Caco-2 (cell line): ENCODE measurements at regions not wholly inside any gene's neighbourhood (a gene's known extent, or its start where the extent isn't known, plus 50 kb on each side); places are given as distances from the start of the nearest gene placed in this dataset.
"Not testable (repeated sequence)": the region's sequence is repeated elsewhere in the genome, so short reads cannot be mapped to it uniquely, and the experiment has no call there.

Experiments used
- BruUV-seq: library from RNA; stranded (reverse); fragments of 400-500 nt; replicated peaks from 2 replicates; lab custom pipeline; 2021; lab: Mats Ljungman, UMichigan
- CTCF ChIA-PET: fragments of 300-600 bp; sonication (Branson Sonifier 250); formaldehyde crosslinking; loops from one replicate; lab custom pipeline; 2022; ENCODE audit warnings: antibody characterized with exemption; lab: Charles Lee
- POLR2A ChIA-PET: fragments of 300-600 bp; sonication (Branson Sonifier 250); formaldehyde crosslinking; loops from one replicate; lab custom pipeline; 2022; ENCODE audit warnings: antibody characterized with exemption; lab: Charles Lee
- DNase-seq, 2 experiments: peaks; one replicate each; pipeline versions ENCODE4 v3.0.0 to v3.0.0-alpha.2; 2020 to 2022
- H3K27me3 ChIP-seq: replicated peaks from 2 replicates; pipeline ENCODE4 v1.6.0; 2011; ENCODE audit warnings: low read length; ENCODE audit not compliant: control insufficient read depth, insufficient read depth
- H3K36me3 ChIP-seq: 2 replicates; pipeline ENCODE4 v1.5.1; 2011; ENCODE audit warnings: low read length; ENCODE audit not compliant: control insufficient read depth, insufficient read depth
- H3K4me1 ChIP-seq: fragments of 250-450 bp; sonication (Bioruptor Pico); 2 replicates; pipeline ENCODE4 v1.5.1; 2020; ENCODE audit warnings: mild to moderate bottlenecking
- H3K4me3 ChIP-seq: 2 replicates; pipeline ENCODE4 v1.5.1; 2011; ENCODE audit warnings: low read depth, mild to moderate bottlenecking, control low read depth, low read length
- H3K9me3 ChIP-seq: fragments of 250-450 bp; sonication (Bioruptor Pico); 2 replicates; pipeline ENCODE4 v1.5.1; 2020; ENCODE audit warnings: mild to moderate bottlenecking, moderate library complexity
- H3K27ac Mint-ChIP-seq: one replicate; pipeline ENCODE4 v1.8.0; 2022; ENCODE audit warnings: mixed read lengths; ENCODE audit not compliant: unreplicated experiment
- H3K27me3 Mint-ChIP-seq: one replicate; pipeline ENCODE4 v1.8.0; 2022; ENCODE audit warnings: mixed read lengths; ENCODE audit not compliant: insufficient read depth, unreplicated experiment
- H3K36me3 Mint-ChIP-seq: one replicate; pipeline ENCODE4 v1.8.0; 2022; ENCODE audit warnings: mild to moderate bottlenecking, mixed read lengths; ENCODE audit not compliant: insufficient read depth, unreplicated experiment
- H3K4me1 Mint-ChIP-seq: one replicate; pipeline ENCODE4 v1.8.0; 2022; ENCODE audit warnings: low read depth, mixed read lengths; ENCODE audit not compliant: unreplicated experiment
- H3K4me3 Mint-ChIP-seq: one replicate; pipeline ENCODE4 v1.8.0; 2022; ENCODE audit warnings: mild to moderate bottlenecking, moderate library complexity, mixed read lengths; ENCODE audit not compliant: unreplicated experiment
- H3K9me3 Mint-ChIP-seq: one replicate; pipeline ENCODE4 v1.8.0; 2022; ENCODE audit warnings: mixed read lengths; ENCODE audit not compliant: unreplicated experiment
- CTCF ChIP-seq, 2 experiments: fragments of 200-600 bp in 1 of 2; IDR thresholded peaks; 1 replicate in 1 of 2; 2 replicates in 1 of 2; pipeline versions ENCODE4 v1.5.1 to v1.8.0; 2011 to 2022; ENCODE audit warnings: antibody characterized with exemption in 1 of 2, control low read depth in 1 of 2, inconsistent platforms in 1 of 2, low read depth in 1 of 2, low read length in 1 of 2, mild to moderate bottlenecking in 1 of 2, moderate library complexity in 1 of 2; ENCODE audit not compliant: insufficient read depth in 1 of 2, severe bottlenecking in 1 of 2, unreplicated experiment in 1 of 2
- intact Hi-C: fragments of 100-400 bp; cut with micrococcal nuclease; formaldehyde crosslinking; loops from one replicate; pipeline ENCODE4 v1.10.0; 2022; ENCODE audit not compliant: unreplicated experiment

GRCh38 chr14:71628433-71628832, 303.8 kb upstream of the RGS6 start:
- H3K27ac Mint-ChIP-seq, result no peak overlapping the region
- Histone ChIP-seq H3K9me3 (no peaks in the 10 kb centered on the region), H3K4me1 (no peaks in the 10 kb centered on the region), H3K27me3 (no peaks in the 10 kb centered on the region), H3K4me3 (no peak overlapping the region), H3K36me3 (no peaks in the 10 kb centered on the region)
- intact Hi-C loops, result no loop called here
- H3K4me1 Mint-ChIP-seq, result no peaks in the 10 kb centered on the region
- no peak for TF ChIP-seq CTCF (IDR thresholded peaks at IDR 0.05; ENCODE audit: insufficient read depth in 1 of 2, low read depth in 1 of 2, low read length in 1 of 2, severe bottlenecking in 1 of 2, unreplicated experiment in 1 of 2)
- POLR2A ChIA-PET, result no interaction called here
- H3K4me3 Mint-ChIP-seq, result no peak overlapping the region
- no peaks in the 10 kb centered on the region for H3K27me3 Mint-ChIP-seq
- H3K36me3 Mint-ChIP-seq, result peaks cover 37% of the 10 kb centered on the region
- no peaks in the 10 kb centered on the region for H3K9me3 Mint-ChIP-seq
- DNase-seq, result no peak
- BruUV-seq, result no TSS peak
- CTCF ChIA-PET, result no interaction called here

- Histone ChIP-seq H3K27me3 (no peaks in the 10 kb centered on the region), H3K4me3 (no peak overlapping the region), H3K9me3 (no peaks in the 10 kb centered on the region), H3K36me3 (no peaks in the 10 kb centered on the region), H3K4me1 (no peaks in the 10 kb centered on the region)
- no peaks in the 10 kb centered on the region for H3K4me1 Mint-ChIP-seq
- H3K9me3 Mint-ChIP-seq, result no peaks in the 10 kb centered on the region
- no peak overlapping the region for H3K4me3 Mint-ChIP-seq
- CTCF ChIA-PET, result no interaction called here
- BruUV-seq, result no TSS peak
- H3K27me3 Mint-ChIP-seq, result no peaks in the 10 kb centered on the region
- no peak for TF ChIP-seq CTCF (IDR thresholded peaks at IDR 0.05; ENCODE audit: insufficient read depth in 1 of 2, low read depth in 1 of 2, low read length in 1 of 2, severe bottlenecking in 1 of 2, unreplicated experiment in 1 of 2)
- no peak overlapping the region for H3K27ac Mint-ChIP-seq
- POLR2A ChIA-PET, result no interaction called here
- intact Hi-C loops, result no loop called here
- H3K36me3 Mint-ChIP-seq, result peaks cover 41% of the 10 kb centered on the region
- DNase-seq, result no peak
Observed at GRCh38 chr14:71629250-71629649, 303.0 kb upstream of the RGS6 start.

GRCh38 chr14:71629765-71630492, 302.3 kb upstream of the RGS6 start:
- no TSS peak for BruUV-seq

GRCh38 chr14:71631030-71631429, 301.2 kb upstream of the RGS6 start:
- H3K4me3 Mint-ChIP-seq, POLR2A ChIA-PET, BruUV-seq: not testable (repeated sequence)

More at GRCh38 chr14:71629765-71630492, 302.3 kb upstream of the RGS6 start:
- no peak overlapping the region for H3K27ac Mint-ChIP-seq
- Histone ChIP-seq H3K4me1 (no peaks in the 10 kb centered on the region), H3K4me3 (no peak overlapping the region), H3K36me3 (no peaks in the 10 kb centered on the region), H3K9me3 (no peaks in the 10 kb centered on the region), H3K27me3 (no peaks in the 10 kb centered on the region)
- no peaks in the 10 kb centered on the region for H3K4me1 Mint-ChIP-seq
- intact Hi-C loops, result no loop called here
- TF ChIP-seq CTCF (IDR thresholded peaks at IDR 0.05; ENCODE audit: insufficient read depth in 1 of 2, low read depth in 1 of 2, low read length in 1 of 2, severe bottlenecking in 1 of 2, unreplicated experiment in 1 of 2), result no peak
- no peak overlapping the region for H3K4me3 Mint-ChIP-seq
- no peaks in the 10 kb centered on the region for H3K27me3 Mint-ChIP-seq
- peaks cover 47% of the 10 kb centered on the region for H3K36me3 Mint-ChIP-seq
- CTCF ChIA-PET, result no interaction called here
- DNase-seq, result no peak
- POLR2A ChIA-PET, result no interaction called here
- no peaks in the 10 kb centered on the region for H3K9me3 Mint-ChIP-seq

More at GRCh38 chr14:71631030-71631429, 301.2 kb upstream of the RGS6 start:
- H3K9me3 ChIP-seq, H3K27me3 ChIP-seq, CTCF ChIA-PET, H3K36me3 ChIP-seq, H3K4me3 ChIP-seq, DNase-seq, H3K9me3 Mint-ChIP-seq, H3K27me3 Mint-ChIP-seq, intact Hi-C loops, H3K4me1 Mint-ChIP-seq, H3K27ac Mint-ChIP-seq, H3K4me1 ChIP-seq: not testable (repeated sequence)
- H3K36me3 Mint-ChIP-seq, result peaks cover 45% of the 10 kb centered on the region
